ENCODE measurements at regions not wholly inside any gene's neighbourhood (a gene's known extent, or its start where the extent isn't known, plus 50 kb on each side); places are given as distances from the start of the nearest gene placed in this dataset.

- TF ChIP-seq CTCF (conservative IDR thresholded peaks at IDR 0.05 in 1 of 2, IDR thresholded peaks at IDR 0.05 in 1 of 2; ENCODE audit: extremely low read depth in 1 of 2, insufficient read depth in 1 of 2, low read depth in 1 of 2, low read length in 2 of 2) (no peak), EZH2 (IDR thresholded peaks at IDR 0.05; ENCODE audit: borderline replicate concordance, low read length) (no peak)
Measured at GRCh38 chr2:6071519-6071918, 379.3 kb downstream of the SOX11 start.
